T-helper 2 cell treated with Interferon-gamma antibody and Interleukin-4, amounts not matched to agents 5 μg/mL and 100 μg/mL, for 36 hours (primary cell): ENCODE measurements at regions not wholly inside any gene's neighbourhood (a gene's known extent, or its start where the extent isn't known, plus 50 kb on each side); places are given as distances from the start of the nearest gene placed in this dataset.

Experiments used
- DNase-seq: peaks from one replicate; pipeline ENCODE4 v3.0.0; 2021; ENCODE audit warnings: low spot score
- H3K27ac Mint-ChIP-seq: one replicate; pipeline ENCODE4 v1.8.0; 2021; ENCODE audit warnings: mild to moderate bottlenecking, mixed read lengths
- H3K27me3 Mint-ChIP-seq: one replicate; pipeline ENCODE4 v1.8.0; 2021; ENCODE audit warnings: low read depth, mixed read lengths
- H3K36me3 Mint-ChIP-seq: one replicate; pipeline ENCODE4 v1.8.0; 2021; ENCODE audit warnings: low read depth, mixed read lengths
- H3K4me1 Mint-ChIP-seq: one replicate; pipeline ENCODE4 v1.8.0; 2021; ENCODE audit warnings: low read depth, mixed read lengths
- H3K4me3 Mint-ChIP-seq: one replicate; pipeline ENCODE4 v1.8.0; 2022; ENCODE audit warnings: mild to moderate bottlenecking, moderate library complexity, mixed read lengths
- H3K9me3 Mint-ChIP-seq: one replicate; pipeline ENCODE4 v1.8.0; 2021; ENCODE audit warnings: mixed read lengths

DNA sequence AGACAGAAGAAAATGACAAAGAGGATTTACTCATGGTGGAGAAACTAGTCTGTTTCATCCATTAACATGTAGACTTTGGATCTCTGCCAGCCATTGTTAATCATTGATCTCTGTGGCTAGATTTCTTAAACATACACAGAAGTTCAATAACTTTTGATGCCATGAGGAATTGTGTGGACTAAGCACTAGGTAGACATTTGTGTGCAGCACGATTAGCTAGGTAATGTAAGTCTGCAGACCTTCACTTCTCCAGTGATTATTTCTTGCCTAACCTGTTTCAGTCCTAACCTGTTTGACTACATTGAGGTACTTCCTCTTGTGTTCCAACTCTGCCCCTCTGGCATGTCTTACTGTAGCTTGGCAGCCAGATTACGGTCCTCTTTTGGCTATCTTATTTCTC, 928.5 kb upstream of the ROBO1 start:
- no peak for DNase-seq
- Mint-ChIP-seq H3K4me1 (no peaks in the 10 kb centered on the region), H3K27ac (no peak overlapping the region), H3K9me3 (peaks cover 27% of the 10 kb centered on the region), H3K36me3 (no peaks in the 10 kb centered on the region), H3K4me3 (no peak overlapping the region), H3K27me3 (no peaks in the 10 kb centered on the region)

GRCh38 chr3:80688814-80689213, 921.0 kb upstream of the ROBO1 start:
- Mint-ChIP-seq H3K36me3 (no peaks in the 10 kb centered on the region), H3K4me3 (no peak overlapping the region), H3K4me1 (no peaks in the 10 kb centered on the region), H3K9me3 (peaks cover 11% of the 10 kb centered on the region), H3K27me3 (no peaks in the 10 kb centered on the region), H3K27ac (no peak overlapping the region)
- no peak for DNase-seq

DNA sequence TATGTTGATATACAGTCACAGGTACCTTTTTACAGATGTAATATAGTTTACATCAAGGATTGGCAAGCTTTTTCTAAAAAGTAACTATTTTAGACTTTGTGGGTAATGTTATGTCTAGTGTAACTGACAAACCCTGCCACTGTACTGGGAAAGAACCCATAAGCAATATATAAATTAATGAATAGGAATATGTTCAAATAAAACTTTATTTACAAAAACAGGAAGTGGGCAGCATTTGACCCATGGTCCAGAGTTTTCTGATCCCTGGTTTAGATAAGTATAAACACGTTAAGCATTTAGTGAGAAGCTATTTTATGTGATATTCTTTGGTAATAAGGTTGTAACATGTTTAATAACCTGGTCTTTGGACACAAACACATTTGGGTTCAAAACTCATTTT, 915.2 kb upstream of the ROBO1 start:
- no peak overlapping the region for H3K27ac Mint-ChIP-seq
- no peaks in the 10 kb centered on the region for H3K36me3 Mint-ChIP-seq
- peaks cover 25% of the 10 kb centered on the region for H3K9me3 Mint-ChIP-seq

GRCh38 chr3:80682235-80682634, 914.4 kb upstream of the ROBO1 start:
- Mint-ChIP-seq H3K36me3 (no peaks in the 10 kb centered on the region), H3K4me3 (no peak overlapping the region), H3K4me1 (no peaks in the 10 kb centered on the region), H3K9me3 (peaks cover 30% of the 10 kb centered on the region), H3K27ac (no peak overlapping the region), H3K27me3 (no peaks in the 10 kb centered on the region)
- DNase-seq, result no peak

More for the DNA sequence above, 915.2 kb upstream of the ROBO1 start:
- Mint-ChIP-seq H3K27me3 (no peaks in the 10 kb centered on the region), H3K4me3 (no peak overlapping the region), H3K4me1 (no peaks in the 10 kb centered on the region)
- DNase-seq, result no peak

DNA sequence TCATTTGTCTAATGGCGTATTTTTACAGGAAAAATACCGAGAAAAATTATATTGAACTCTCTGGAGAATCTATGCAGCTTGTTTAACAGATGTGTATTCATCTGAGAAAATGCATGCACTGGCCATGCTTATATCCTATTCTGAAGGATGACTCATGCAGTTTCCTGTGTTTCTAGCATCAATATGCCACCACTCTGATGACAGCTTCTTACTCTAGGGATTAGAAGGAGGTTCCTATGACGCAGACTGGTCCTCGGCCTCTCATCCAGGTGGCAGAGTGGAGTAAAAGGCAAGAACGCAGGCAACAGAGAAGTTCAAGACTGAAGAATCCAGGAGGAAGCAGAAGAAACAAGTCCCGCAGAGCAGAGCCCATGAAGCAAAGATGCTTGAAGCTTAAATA, 910.0 kb upstream of the ROBO1 start:
- no peak for DNase-seq
- H3K9me3 Mint-ChIP-seq, result peaks cover 36% of the 10 kb centered on the region
- no peak overlapping the region for H3K4me3 Mint-ChIP-seq
- H3K4me1 Mint-ChIP-seq, result no peaks in the 10 kb centered on the region
- no peaks in the 10 kb centered on the region for H3K36me3 Mint-ChIP-seq
- H3K27ac Mint-ChIP-seq, result no peak overlapping the region
- no peaks in the 10 kb centered on the region for H3K27me3 Mint-ChIP-seq

- Mint-ChIP-seq H3K4me3 (no peak overlapping the region), H3K27ac (no peak overlapping the region), H3K9me3 (peaks cover 28% of the 10 kb centered on the region), H3K27me3 (no peaks in the 10 kb centered on the region), H3K36me3 (no peaks in the 10 kb centered on the region), H3K4me1 (no peaks in the 10 kb centered on the region)
- DNase-seq, result no peak
Observed at GRCh38 chr3:80676866-80677265, 909.1 kb upstream of the ROBO1 start.

DNA sequence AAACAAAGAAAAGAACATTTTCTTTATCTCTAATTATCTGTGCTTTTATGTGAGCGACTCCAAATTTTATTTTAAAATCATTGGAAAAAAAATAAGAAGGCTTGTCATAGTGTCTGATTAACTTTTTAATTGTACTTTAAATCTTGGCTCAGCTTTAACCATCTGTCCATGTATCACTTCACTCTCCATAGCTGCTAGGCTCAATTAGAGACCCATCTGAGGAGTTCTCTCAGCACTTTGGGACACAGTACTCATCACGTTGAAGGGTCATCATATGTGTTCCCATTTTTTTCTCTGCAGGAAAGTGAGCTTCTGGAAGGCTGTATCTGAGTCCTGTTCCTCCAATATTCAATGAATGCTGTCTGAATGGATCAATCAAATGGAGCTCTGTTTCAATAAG, 908.5 kb upstream of the ROBO1 start:
- Mint-ChIP-seq H3K36me3 (no peaks in the 10 kb centered on the region), H3K27ac (no peak overlapping the region), H3K4me1 (no peaks in the 10 kb centered on the region), H3K9me3 (peaks cover 23% of the 10 kb centered on the region), H3K27me3 (no peaks in the 10 kb centered on the region), H3K4me3 (no peak overlapping the region)
- DNase-seq, result no peak

DNA sequence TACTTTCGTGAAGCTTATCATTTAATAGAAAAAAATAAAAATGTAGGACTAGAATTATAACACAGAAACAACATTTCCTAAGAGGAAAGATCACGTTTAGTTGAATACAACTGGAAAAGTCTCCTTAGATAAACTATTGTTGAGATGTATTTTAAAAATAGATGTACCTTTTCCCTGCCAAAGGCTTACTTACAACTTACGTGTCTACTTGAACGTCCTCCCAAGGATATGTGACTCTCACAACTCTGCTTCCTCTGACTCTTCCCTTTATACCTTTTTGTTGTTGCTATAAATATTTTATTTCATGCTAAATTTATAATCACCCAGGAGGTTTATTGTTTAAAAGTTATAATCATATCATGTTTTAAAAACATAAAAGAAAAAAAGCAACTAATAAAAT, 908.0 kb upstream of the ROBO1 start:
- no peak overlapping the region for H3K27ac Mint-ChIP-seq
- no peaks in the 10 kb centered on the region for H3K36me3 Mint-ChIP-seq

DNA sequence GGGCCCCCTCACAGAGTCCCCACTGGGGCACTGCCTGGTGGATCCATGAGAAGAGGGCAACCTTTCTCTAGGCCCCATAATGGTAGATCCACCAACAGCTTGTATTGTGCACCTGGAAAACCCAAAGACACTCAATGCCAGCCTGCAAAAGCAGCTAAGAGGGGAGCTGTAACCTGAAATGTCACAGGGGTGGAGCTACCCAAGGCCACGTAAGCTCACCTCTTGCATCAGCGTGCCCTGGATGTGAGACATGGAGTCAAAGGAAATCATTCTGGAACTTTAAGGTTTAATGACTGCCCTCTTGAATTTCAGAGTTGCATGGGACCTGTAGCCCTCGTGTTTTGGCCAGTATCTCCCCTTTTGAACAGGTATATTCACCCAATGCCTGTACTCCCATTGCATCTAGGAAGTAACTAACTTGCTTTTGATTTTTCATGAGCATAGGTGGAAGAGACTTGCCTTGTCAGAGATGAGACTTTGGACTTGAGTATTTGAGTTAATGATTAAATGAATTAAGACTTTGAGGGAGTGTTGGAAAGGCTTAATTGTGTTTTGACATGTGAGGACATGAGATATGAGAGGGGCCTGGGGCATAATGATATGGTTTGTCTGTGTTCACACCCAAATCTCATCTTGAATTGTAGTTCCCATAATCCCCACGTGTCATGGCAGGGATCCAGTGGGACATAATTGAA, 900.9 kb upstream of the ROBO1 start:
- Mint-ChIP-seq H3K4me3 (no peak overlapping the region), H3K9me3 (peaks cover 37% of the 10 kb centered on the region), H3K27me3 (no peaks in the 10 kb centered on the region), H3K27ac (no peak overlapping the region), H3K4me1 (no peaks in the 10 kb centered on the region), H3K36me3 (no peaks in the 10 kb centered on the region)
- no peak for DNase-seq

More for the DNA sequence above, 908.0 kb upstream of the ROBO1 start:
- no peak for DNase-seq
- Mint-ChIP-seq H3K4me3 (no peak overlapping the region), H3K9me3 (peaks cover 22% of the 10 kb centered on the region), H3K27me3 (no peaks in the 10 kb centered on the region), H3K4me1 (no peaks in the 10 kb centered on the region)

DNA sequence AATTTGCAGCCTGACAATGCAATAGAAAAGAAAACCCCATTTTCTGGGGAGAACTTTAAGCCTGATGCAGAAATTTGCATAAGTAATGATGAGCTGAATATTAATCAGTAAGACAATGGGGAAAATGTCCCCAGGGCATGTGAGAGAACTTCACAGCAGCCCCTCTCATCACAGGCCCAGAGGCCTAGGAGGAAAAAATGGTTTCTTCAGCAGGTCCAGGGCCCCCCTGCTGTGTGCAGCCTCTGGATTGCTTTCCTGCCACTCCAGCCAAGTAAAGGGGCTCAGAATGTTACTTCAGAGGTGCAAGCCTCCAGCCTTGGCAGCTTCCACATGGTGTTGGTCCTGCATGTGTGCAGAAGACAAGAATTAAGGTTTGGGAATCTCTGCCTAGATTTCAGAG, 900.3 kb upstream of the ROBO1 start:
- Mint-ChIP-seq H3K27ac (no peak overlapping the region), H3K9me3 (peaks cover 36% of the 10 kb centered on the region), H3K4me1 (no peaks in the 10 kb centered on the region), H3K27me3 (no peaks in the 10 kb centered on the region), H3K4me3 (no peak overlapping the region), H3K36me3 (no peaks in the 10 kb centered on the region)
- no peak for DNase-seq

DNA sequence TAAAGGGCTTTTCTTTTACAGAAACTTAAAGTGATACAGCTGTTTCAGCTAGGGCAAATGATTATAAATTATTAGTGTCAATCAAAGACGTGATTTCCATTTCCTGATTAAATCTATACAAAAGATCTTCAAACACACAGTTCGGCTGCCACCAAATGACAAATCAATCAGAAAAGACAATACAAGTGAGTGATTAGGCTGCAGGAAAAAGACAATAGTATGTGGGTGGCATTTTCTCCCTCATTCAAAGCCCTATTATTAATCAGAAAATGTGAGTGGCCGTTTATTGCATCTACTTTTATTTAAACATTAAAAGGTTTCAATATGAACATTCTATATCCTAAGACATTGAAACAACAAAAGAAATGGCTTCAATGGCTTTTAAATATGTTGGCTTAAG, 895.6 kb upstream of the ROBO1 start:
- Mint-ChIP-seq H3K4me3 (no peak overlapping the region), H3K36me3 (no peaks in the 10 kb centered on the region), H3K4me1 (no peaks in the 10 kb centered on the region), H3K27me3 (no peaks in the 10 kb centered on the region), H3K27ac (no peak overlapping the region), H3K9me3 (peaks cover 38% of the 10 kb centered on the region)
- no peak for DNase-seq

DNA sequence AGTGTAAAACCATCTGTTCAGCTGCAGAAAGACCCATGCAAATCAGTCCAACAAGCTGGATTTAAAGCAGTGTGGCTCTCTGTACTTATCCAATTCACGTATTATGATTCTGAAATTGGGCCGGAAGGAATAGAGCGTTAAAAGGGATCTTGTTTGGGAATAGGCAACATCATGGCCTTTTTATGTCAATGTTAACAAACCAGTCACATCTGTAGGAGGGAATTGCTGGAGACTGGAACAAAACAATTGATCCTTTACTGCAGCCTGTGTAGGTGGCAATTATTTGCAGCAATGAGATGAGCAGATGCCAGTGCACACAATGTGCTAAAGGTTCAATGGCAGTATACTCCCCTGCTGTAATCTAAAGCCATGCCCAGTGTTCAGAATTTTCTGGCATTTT, 887.4 kb upstream of the ROBO1 start:
- Mint-ChIP-seq H3K27ac (no peak overlapping the region), H3K9me3 (peaks cover 35% of the 10 kb centered on the region), H3K27me3 (no peaks in the 10 kb centered on the region), H3K4me1 (no peaks in the 10 kb centered on the region), H3K4me3 (no peak overlapping the region), H3K36me3 (no peaks in the 10 kb centered on the region)
- no peak for DNase-seq

DNA sequence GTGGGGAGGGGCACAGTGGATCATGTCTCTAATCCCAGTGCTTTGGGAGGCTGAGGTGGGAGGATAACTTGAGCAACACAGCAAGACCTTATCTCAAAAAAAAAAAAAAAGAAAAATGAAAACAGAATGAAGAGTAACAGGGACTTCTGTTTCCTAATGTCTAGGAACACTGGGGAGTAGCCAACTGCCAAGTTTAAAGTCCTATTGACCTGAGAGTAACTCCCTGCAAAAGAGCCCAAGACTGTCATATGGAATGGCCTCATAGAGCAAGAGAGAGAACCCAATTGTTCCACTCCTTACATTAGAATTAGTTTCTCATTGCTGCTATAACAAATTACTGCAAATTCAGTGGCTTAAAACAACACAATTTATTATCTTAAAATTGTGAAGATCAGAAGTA, 881.4 kb upstream of the ROBO1 start:
- no peak for DNase-seq
- H3K4me1 Mint-ChIP-seq, result no peaks in the 10 kb centered on the region
- no peak overlapping the region for H3K27ac Mint-ChIP-seq
- H3K27me3 Mint-ChIP-seq, result no peaks in the 10 kb centered on the region
- peaks cover 47% of the 10 kb centered on the region for H3K9me3 Mint-ChIP-seq
- no peak overlapping the region for H3K4me3 Mint-ChIP-seq
- no peaks in the 10 kb centered on the region for H3K36me3 Mint-ChIP-seq

- H3K27ac Mint-ChIP-seq, result no peak overlapping the region
- no peaks in the 10 kb centered on the region for H3K36me3 Mint-ChIP-seq
- H3K4me3 Mint-ChIP-seq, result no peak overlapping the region
- H3K4me1 Mint-ChIP-seq, result no peaks in the 10 kb centered on the region
- DNase-seq, result no peak
- H3K27me3 Mint-ChIP-seq, result no peaks in the 10 kb centered on the region
- H3K9me3 Mint-ChIP-seq, result peaks cover 55% of the 10 kb centered on the region
Observed at GRCh38 chr3:80643421-80643820, 875.6 kb upstream of the ROBO1 start.
